ENCODE measurements at regions not wholly inside any gene's neighbourhood (a gene's known extent, or its start where the extent isn't known, plus 50 kb on each side); places are given as distances from the start of the nearest gene placed in this dataset.

GRCh38 chr5:171692107-171692506 is 93.5 kb upstream of the SMIM23 start:
- no peak for DNase-seq

GRCh38 chr5:171692936-171693335 is 92.7 kb upstream of the SMIM23 start:
- DNase-seq: no peak

- DNase-seq: no peak
Observed at GRCh38 chr5:171693412-171693811, 92.2 kb upstream of the SMIM23 start.

GRCh38 chr5:171695804-171696203 is 89.8 kb upstream of the SMIM23 start:
- no peak for DNase-seq

- no peak for DNase-seq
Observed at GRCh38 chr5:171697221-171698102, 88.2 kb upstream of the SMIM23 start.

- peak; percentile 39 for DNase-seq
Observed at GRCh38 chr5:171700318-171700912, 85.2 kb upstream of the SMIM23 start.

- DNase-seq: peak; percentile 15
Observed at GRCh38 chr5:171701100-171701541, 84.5 kb upstream of the SMIM23 start.

- peak; percentile 25 for DNase-seq
Observed at GRCh38 chr5:171702135-171702770, 83.4 kb upstream of the SMIM23 start.

- DNase-seq: no peak
Observed at GRCh38 chr5:171703146-171703545, 82.5 kb upstream of the SMIM23 start.

GRCh38 chr5:171705036-171705435 is 80.6 kb upstream of the SMIM23 start:
- no peak for DNase-seq

- DNase-seq: no peak
Observed at GRCh38 chr5:171705830-171706468, 79.7 kb upstream of the SMIM23 start.

- no peak for DNase-seq
Observed at GRCh38 chr5:171706736-171707441, 78.7 kb upstream of the SMIM23 start.

GRCh38 chr5:171707442-171707792 is 78.2 kb upstream of the SMIM23 start:
- no peak for DNase-seq

GRCh38 chr5:171709930-171710329 is 75.7 kb upstream of the SMIM23 start:
- DNase-seq: no peak

GRCh38 chr5:171710451-171711024 is 75.1 kb upstream of the SMIM23 start:
- no peak for DNase-seq

- no peak for DNase-seq
Observed at GRCh38 chr5:171711571-171711970, 74.0 kb upstream of the SMIM23 start.

- DNase-seq: no peak
Observed at GRCh38 chr5:171712616-171713015, 73.0 kb upstream of the SMIM23 start.

GRCh38 chr5:171713152-171713551 is 72.5 kb upstream of the SMIM23 start:
- DNase-seq: no peak

- DNase-seq: no peak
Observed at GRCh38 chr5:171714261-171714660, 71.4 kb upstream of the SMIM23 start.

GRCh38 chr5:171714851-171715250 is 70.8 kb upstream of the SMIM23 start:
- DNase-seq: no peak

- DNase-seq: no peak
Observed at GRCh38 chr5:171715551-171715950, 70.1 kb upstream of the SMIM23 start.

GRCh38 chr5:171720086-171720485 is 65.5 kb upstream of the SMIM23 start:
- no peak for DNase-seq

All from fibroblast of skin of abdomen (primary cell).